ENCODE measurements at regions not wholly inside any gene's neighbourhood (a gene's known extent, or its start where the extent isn't known, plus 50 kb on each side); places are given as distances from the start of the nearest gene placed in this dataset.

- DNase-seq, result no peak
Observed at GRCh38 chr4:137193564-137193963, 338.7 kb downstream of the PCDH18 start.

- DNase-seq, result no peak
Observed at GRCh38 chr4:137181293-137181899, 350.9 kb downstream of the PCDH18 start.

GRCh38 chr4:137180349-137180748 is 351.9 kb downstream of the PCDH18 start:
- DNase-seq, result no peak

GRCh38 chr4:137156807-137157206 is 375.5 kb downstream of the PCDH18 start:
- no peak for DNase-seq

- DNase-seq, result no peak
Observed at GRCh38 chr4:137156054-137156453, 376.2 kb downstream of the PCDH18 start.

- DNase-seq, result no peak
Observed at GRCh38 chr4:137131201-137131600, 401.1 kb downstream of the PCDH18 start.

GRCh38 chr4:137129845-137130244 is 402.4 kb downstream of the PCDH18 start:
- DNase-seq, result no peak

GRCh38 chr4:137129441-137129840 is 402.9 kb downstream of the PCDH18 start:
- no peak for DNase-seq

GRCh38 chr4:137125011-137125410 is 407.3 kb downstream of the PCDH18 start:
- no peak for DNase-seq

GRCh38 chr4:137124278-137124932 is 407.9 kb downstream of the PCDH18 start:
- peak; percentile 75 for DNase-seq

GRCh38 chr4:137122876-137123275 is 409.4 kb downstream of the PCDH18 start:
- DNase-seq, result no peak

- no peak for DNase-seq
Observed at GRCh38 chr4:137116144-137116543, 416.1 kb downstream of the PCDH18 start.

- no peak for DNase-seq
Observed at GRCh38 chr4:137106733-137107132, 425.6 kb downstream of the PCDH18 start.

GRCh38 chr4:137106287-137106686 is 426.0 kb downstream of the PCDH18 start:
- no peak for DNase-seq

GRCh38 chr4:137090951-137091350 is 441.3 kb downstream of the PCDH18 start:
- no peak for DNase-seq

GRCh38 chr4:137083571-137084135 is 448.6 kb downstream of the PCDH18 start:
- no peak for DNase-seq

- no peak for DNase-seq
Observed at GRCh38 chr4:137082061-137082460, 450.2 kb downstream of the PCDH18 start.

- DNase-seq, result no peak
Observed at GRCh38 chr4:137076908-137077307, 455.4 kb downstream of the PCDH18 start.

GRCh38 chr4:137075586-137075985 is 456.7 kb downstream of the PCDH18 start:
- DNase-seq, result no peak

GRCh38 chr4:137070614-137071013 is 461.7 kb downstream of the PCDH18 start:
- DNase-seq, result no peak

- no peak for DNase-seq
Observed at GRCh38 chr4:137069473-137069872, 462.8 kb downstream of the PCDH18 start.

- no peak for DNase-seq
Observed at GRCh38 chr4:137067735-137068134, 464.6 kb downstream of the PCDH18 start.

GRCh38 chr4:137065311-137065710 is 467.0 kb downstream of the PCDH18 start:
- no peak for DNase-seq

- no peak for DNase-seq
Observed at GRCh38 chr4:137063961-137064360, 468.3 kb downstream of the PCDH18 start.

- DNase-seq, result no peak
Observed at GRCh38 chr4:137043184-137043583, 489.1 kb downstream of the PCDH18 start.
